Endothelial cell of hepatic sinusoid (primary cell): ENCODE measurements at regions not wholly inside any gene's neighbourhood (a gene's known extent, or its start where the extent isn't known, plus 50 kb on each side); places are given as distances from the start of the nearest gene placed in this dataset.
"Not testable (repeated sequence)": the region's sequence is repeated elsewhere in the genome, so short reads cannot be mapped to it uniquely, and the experiment has no call there.

Experiments
- in situ Hi-C: cut with HindIII; loops from 2 replicates; pipeline ENCODE4 v1.10.0; 2017; ENCODE audit warnings: low sequenced_read_pairs

DNA sequence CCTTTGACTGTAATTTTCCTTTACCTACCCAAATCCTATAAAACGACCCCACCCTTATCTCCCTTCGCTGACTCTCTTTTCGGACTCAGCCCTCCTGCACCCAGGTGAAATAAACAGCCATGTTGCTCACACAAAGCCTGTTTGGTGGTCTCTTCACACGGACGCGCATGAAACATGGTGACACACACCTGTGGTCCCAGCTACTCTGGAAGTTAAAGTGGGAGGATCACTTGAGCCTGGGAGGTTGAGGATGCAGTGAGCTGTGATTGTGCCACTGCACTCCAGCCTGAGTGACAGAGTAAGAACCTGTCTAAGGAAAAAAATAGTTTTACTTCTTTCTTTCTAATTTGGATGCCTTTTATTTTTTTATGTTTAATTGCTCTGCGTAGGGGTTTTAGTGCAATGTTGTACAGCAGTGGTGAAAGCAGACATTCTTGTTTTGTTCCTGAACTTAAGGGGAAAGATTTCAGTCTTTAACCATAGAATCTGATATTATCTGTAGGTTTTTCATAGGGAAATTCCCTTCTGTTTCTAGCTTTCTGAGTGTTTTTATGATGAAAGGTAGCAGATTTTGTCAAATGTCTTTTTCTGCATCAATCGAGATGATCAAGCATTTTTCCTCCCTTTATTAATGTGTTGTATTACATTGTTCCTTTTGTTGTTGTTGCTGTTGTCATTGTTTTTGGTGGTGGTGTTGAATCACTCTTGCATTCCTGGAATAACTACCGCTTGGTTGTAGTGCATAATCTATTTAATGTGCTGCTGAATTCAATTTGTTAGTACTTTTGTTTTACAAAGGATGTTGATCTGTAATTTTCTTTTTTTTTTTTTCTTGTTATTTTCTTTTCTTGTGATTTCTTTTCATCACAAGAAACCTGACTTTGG lies 497.4 kb downstream of the DISC1 start:
- in situ Hi-C loops, result no loop called here

DNA sequence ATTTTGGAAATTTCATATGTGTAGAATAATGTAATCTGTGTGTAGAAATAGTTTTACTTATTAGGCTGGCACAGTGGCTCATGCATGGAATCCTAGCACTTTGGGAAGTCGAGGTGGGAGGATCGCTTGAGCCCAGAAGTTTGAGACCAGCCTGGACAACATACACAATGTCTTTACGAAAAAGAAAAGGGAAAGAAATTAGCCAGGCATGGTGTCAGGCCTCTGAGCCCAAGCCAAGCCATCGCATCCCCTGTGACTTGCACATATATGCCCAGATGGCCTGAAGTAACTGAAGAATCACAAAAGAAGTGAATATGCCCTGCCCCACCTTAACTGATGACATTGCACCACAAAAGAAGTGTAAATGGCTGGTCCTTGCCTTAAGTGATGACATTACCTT lies 491.3 kb downstream of the DISC1 start:
- in situ Hi-C loops, result not testable (repeated sequence)

DNA sequence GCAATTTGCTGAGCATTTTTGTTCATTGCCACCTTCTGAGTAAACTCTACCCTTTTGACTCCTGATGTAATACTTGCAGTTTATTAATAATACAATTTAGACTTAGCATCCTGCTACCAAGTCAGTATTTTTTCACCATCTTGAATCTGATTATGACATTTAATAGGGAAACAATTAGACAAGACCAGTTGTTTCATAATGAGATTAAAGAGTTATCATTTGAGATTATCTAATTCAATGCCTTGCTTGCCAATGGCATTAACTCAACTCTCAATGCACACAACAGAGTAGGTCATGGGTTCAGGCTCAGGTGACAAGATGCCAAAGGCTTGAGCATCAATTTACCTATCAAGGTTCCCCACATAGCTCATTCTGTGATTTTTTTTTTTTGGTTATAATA lies 488.4 kb downstream of the DISC1 start:
- in situ Hi-C loops, result no loop called here

DNA sequence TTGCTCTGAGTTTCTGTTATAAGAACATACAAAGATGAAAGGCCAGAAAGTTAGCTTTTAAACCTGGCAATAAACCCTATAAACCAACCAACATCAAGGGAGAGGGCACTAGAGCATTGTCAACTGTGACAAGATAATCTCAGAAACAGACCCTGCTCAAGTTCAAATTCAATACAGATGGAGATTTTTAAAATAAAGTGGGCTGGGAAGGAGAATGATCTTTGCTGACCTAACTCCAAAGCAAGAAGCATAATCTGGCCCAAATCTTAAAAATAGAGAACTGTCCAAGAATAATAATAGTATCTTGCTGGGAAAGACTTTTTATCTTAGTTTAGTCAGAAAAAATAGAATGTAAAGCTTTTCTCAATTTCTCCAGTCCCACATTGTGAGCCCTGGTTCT lies 485.5 kb downstream of the DISC1 start:
- in situ Hi-C loops, result no loop called here

DNA sequence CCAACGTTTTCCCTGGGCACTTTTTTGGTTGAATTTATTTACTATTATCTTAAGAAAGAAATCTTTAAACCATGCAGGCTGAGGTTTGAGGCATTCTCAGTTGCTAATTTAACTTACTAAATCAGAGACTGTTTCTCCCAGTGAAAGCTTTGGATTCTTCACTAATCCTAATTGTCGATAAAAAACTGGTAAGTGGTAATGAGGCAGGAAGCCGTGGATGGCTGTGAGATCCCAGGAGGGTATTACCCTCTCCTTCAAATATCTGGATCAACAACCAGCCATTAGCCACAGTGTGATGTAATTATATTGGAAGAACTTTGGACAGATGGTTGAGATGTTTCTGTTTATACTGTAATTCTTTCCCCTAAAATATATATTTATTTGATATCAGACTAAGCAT lies 485.0 kb downstream of the DISC1 start:
- in situ Hi-C loops, result no loop called here

DNA sequence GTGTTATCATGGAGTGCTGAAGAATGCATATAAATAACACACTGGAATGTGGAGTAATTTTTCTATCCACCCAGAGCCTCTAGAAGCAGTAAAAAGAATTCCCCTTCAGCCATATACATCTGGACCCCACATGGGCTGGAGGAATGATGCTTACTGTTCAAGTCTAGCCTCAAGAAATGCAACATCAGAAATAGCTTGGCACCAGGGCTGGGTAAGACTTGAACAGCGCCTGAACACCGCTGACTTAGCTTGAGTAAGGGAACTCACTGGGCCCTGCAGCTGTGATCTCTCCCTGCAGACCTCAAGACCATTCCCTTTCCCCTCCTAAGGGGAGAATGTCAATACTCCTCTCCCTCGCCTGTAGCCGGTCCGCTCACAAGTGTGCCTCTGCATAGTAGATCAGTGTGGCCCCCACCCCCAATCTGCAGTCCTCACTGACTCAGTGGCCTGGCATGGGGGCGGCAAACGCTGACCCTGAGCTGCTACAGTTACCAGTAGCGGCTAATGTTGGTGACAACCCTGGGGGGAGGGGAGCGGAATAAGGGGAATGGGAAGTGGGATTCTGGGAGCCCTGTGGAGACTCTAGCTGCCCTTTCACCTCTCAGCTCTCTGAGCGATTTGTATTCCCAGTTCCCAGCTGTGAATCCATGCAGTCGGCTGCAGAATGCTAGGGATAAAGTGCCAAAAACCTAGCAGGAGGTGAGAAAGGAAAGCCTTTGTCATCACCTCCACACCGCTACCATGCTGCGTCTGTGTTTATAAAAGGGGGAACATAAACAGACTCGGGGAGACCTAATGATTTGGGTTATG lies 483.9 kb downstream of the DISC1 start:
- in situ Hi-C loops, result no loop called here

DNA sequence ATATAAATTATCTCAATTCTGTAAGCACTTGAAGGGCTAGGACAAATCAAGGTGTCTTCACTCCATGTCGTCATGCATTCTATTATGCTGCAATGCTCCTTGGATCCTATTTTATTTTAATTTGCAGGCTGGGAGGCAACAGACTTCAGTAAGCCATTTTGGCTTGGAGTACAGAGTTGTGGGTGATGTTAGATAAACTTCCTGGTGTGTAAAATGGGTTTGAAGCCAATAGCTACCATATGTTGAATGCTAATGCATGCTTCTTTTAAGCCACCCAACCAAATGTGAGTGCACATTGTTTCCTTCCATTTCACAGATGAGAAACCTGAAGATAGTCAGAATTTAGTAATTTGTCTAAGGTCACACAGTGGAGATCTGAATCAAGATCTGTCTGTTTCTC lies 482.8 kb downstream of the DISC1 start:
- in situ Hi-C loops, result no loop called here

DNA sequence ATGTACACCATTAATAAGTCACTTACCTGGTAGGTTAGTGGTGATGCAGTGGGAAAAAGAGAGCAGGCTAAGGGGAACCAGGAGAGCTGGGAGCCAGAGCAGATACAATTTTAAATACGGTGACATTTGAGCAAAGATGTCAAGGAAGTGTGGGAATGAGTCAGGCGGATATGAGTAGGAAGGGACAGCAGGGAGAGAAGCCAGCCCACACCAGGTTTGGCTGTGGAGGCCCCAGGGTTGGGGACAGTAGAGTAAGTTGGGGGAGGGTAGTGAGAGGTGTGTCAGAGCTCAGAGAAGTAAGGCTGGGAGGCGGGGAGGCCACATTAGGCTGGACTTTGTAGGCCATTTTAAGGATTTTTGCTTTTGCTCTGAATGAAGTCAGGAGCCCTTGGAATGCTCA lies 482.0 kb downstream of the DISC1 start:
- in situ Hi-C loops, result no loop called here

DNA sequence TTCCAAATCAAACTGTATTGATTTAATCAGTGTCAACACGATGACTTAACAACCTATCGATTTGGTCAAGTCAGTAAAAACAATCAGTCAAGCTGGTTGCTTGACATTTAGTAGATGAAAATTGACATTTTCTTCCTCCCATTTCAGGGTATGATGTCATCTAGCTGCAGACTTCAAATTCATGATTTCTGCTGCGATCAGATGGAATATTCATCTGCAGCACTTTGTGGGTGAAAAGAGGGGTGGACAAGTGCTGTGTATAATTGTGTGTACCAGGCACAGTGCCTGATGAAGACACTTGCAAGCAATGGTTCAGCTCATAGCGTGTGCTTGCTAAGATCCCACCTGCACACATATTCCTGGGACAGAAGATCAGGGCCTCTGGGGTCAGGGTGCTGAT lies 479.8 kb downstream of the DISC1 start:
- in situ Hi-C loops, result no loop called here

DNA sequence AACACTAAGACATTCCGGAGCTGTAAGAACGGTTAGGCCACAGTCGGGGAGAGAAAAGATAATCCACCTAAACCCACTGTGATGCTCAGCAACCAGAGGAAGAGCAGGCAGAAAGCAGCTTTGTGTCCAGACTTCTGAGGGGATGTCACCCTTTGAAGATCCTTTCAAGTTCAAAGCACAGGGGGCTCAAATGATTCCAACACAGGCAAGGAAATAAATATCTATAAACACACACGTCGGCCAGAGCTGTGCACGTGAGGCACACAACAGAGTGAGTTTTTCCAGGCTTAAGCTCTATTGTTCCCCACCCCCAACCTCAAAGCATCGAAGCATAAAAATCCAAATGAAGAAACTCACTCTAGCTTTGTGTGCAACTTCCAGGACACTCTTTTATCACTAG lies 479.0 kb downstream of the DISC1 start:
- in situ Hi-C loops, result no loop called here

DNA sequence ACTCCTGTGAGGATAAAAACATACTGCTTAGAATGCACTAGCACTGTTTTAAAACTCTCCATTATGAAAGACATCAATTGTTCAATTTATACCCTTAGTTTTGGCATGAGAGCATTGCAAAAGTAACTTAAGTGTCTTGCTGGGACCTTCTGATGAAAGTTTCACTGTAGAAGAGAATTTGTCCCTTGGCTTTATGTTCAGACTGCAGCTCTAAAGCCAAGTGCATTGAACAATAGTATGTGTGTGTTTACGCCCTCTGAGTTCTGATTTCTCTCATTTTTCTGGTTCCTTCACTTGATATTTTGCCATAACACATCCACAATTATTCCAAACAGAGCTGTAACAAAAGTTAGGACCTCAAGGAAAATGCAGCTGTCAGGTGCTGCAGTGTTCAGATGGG lies 474.6 kb downstream of the DISC1 start:
- in situ Hi-C loops, result no loop called here

DNA sequence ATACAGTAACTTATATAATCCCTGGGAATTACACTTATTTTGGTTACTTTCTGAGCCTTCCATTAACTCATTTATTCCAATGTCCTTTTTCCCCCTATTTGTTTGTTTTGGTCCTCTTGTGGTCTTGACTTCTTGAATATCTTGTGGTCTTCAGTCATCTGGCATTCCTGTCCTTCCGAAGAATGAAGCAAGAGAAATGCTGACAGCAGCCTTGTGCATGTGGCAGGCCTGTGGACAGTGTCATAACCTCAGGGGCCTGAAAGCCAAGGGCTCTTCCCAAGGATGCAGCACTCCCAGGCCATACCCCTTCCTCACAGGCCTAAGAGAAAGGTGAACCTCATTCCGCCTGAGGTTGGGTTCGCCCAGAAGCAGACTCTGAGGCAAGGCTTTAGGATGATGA lies 470.2 kb downstream of the DISC1 start:
- in situ Hi-C loops, result no loop called here
